ENCODE measurements at regions not wholly inside any gene's neighbourhood (a gene's known extent, or its start where the extent isn't known, plus 50 kb on each side); places are given as distances from the start of the nearest gene placed in this dataset.

DNA sequence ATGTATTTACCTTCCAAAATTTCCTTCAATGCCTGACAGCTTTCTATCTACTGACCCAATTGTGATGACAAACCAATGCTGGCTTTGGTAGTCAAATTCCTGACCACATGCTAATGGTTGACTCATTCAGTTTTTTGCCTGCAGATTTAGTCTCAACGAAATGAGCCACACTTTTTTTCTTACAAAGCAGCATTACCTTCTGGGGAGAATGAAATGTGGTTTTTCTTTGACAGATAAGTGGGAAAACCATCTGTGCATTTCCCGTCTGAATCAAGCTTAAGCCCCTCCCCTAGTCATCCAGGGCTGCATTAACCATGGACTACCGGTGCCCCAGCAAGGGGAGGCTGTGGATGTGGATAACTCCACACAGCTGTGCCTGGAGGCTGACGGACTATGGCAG lies 99.6 kb upstream of the TAF11L2 start:
- DNase-seq (no peak), ATAC-seq (replicated peaks in 1 of 2) (no peak)
- peaks cover 0 to 3% of the 10 kb centered on the region in 2 donors for H3K36me3 Mint-ChIP-seq (ENCODE audit: insufficient read depth in 2 of 2)
- peaks cover 3 to 6% of the 10 kb centered on the region in 2 donors for H3K9me3 Mint-ChIP-seq
- H3K4me3 Mint-ChIP-seq = no peak overlapping the region
- H3K27ac Mint-ChIP-seq = no peak overlapping the region
- H3K4me1 Mint-ChIP-seq (ENCODE audit: low read depth) = no peaks in the 10 kb centered on the region
- no peaks in the 10 kb centered on the region for H3K27me3 Mint-ChIP-seq (ENCODE audit: low read depth)

DNA sequence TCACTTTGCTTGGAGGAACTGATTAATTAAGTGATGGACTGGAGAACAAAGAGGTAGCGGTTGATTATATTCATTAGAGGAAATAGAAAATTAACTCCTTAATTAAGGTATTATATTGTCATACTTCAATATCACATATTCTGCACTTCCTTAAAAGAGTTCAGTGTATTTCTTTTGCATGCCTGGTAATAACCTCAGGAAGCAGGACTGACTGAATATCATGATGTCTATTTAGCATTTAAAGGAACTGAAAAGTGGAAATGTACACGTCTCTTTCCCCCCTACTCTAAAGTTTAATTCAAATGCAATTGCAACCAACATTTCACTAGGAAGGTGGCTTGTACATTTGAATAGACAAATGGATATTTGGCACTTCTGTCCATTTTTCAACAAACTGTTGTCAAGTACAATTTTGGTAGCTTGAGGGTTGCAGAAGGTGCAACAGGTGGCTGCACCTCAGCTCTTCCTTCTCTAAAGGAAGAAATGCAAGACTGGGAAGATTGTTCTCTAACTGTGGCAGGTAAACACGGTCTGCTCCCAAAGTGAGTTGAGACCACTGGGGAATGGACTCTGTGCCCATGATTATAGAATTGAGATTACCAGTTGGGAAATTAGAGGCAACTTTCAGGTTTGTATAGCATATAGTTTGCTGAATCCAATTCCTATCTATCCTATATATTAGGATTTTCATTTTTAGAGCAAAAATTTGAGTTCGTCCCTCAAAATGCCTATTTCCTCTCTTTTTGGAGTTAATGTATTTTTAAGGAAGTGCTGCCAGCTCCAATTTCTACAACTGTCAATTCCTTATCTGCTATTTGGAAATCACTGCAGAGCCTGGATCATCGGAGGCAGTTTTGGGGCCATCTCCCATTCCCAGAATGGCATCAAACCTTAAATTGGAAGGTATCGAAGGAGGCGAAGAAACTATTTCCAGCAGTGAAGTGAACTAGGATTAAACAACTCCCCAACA lies 98.9 kb upstream of the TAF11L2 start:
- Mint-ChIP-seq H3K27me3 (ENCODE audit: low read depth) (no peaks in the 10 kb centered on the region), H3K4me1 (ENCODE audit: low read depth) (no peaks in the 10 kb centered on the region), H3K36me3 (ENCODE audit: insufficient read depth in 2 of 2) (peaks cover 0 to 3% of the 10 kb centered on the region in 2 donors), H3K27ac (no peak overlapping the region), H3K9me3 (peaks cover 3 to 7% of the 10 kb centered on the region in 2 donors), H3K4me3 (no peak overlapping the region)
- ATAC-seq (replicated peaks in 1 of 2) = no peak
- no peak for DNase-seq

DNA sequence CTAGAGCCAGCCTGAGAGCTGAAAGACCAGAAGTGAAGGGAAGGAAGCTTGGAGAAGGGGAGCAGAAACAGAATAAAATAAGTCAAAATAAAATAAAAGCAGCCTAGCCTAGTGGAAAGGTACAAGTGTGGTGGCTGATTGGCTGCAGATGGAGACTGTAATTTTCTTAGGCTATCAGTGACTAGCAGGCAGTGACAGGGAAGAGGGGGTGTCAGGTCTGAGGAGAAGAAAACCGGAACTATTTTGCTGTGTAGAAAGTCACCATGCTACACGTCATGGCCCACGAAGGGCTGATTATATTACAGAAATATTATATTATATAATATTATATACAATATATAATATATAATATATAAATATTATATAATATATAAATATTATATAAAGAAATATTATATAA lies 98.1 kb upstream of the TAF11L2 start:
- Mint-ChIP-seq H3K27ac (no peak overlapping the region), H3K9me3 (peaks cover 3 to 6% of the 10 kb centered on the region in 2 donors), H3K27me3 (ENCODE audit: low read depth) (no peaks in the 10 kb centered on the region), H3K4me3 (no peak overlapping the region), H3K4me1 (ENCODE audit: low read depth) (no peaks in the 10 kb centered on the region), H3K36me3 (ENCODE audit: insufficient read depth in 2 of 2) (peaks cover 0 to 3% of the 10 kb centered on the region in 2 donors)
- no peak for ATAC-seq (replicated peaks in 1 of 2)
- no peak for DNase-seq

DNA sequence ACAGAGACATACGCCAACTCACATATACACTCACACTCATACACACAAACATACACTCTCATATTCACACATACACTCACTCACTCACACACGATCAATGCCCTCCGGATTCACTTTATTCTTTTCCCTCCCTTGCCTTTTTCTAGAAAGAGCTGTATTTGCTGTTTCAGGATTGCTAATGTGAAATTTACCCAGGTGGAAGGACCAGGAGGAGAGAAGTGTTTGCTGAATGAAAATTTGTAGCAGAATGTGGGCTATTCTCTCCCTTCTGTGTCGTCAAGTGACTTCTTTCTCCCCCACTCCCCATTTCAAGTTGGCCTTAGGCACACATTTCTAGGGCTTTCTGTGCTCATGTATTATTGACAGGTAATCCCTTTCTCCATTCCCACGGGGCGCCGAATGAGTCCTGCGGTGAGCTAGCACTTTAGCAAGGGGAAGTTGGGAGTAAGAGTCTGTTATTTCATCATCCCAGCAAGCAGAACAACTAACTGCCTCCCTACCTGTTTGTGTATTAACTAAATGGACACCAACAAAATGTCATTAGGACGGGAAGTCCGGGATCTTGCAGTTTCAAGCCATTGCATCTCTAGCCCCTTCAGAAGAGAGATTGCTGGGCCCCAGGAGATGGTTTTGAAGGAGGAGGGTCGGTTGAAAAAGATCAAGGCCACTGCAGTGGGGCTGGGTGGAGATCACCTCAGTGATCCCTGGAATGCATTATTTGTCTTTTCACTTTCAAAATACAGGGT lies 97.1 kb upstream of the TAF11L2 start:
- Mint-ChIP-seq H3K27me3 (ENCODE audit: low read depth) (no peaks in the 10 kb centered on the region), H3K4me1 (ENCODE audit: low read depth) (no peaks in the 10 kb centered on the region), H3K27ac (no peak overlapping the region), H3K4me3 (no peak overlapping the region), H3K9me3 (peaks cover 3 to 6% of the 10 kb centered on the region in 2 donors), H3K36me3 (ENCODE audit: insufficient read depth in 2 of 2) (peaks cover 0 to 3% of the 10 kb centered on the region in 2 donors)
- DNase-seq = no peak
- no peak for ATAC-seq (replicated peaks in 1 of 2)

DNA sequence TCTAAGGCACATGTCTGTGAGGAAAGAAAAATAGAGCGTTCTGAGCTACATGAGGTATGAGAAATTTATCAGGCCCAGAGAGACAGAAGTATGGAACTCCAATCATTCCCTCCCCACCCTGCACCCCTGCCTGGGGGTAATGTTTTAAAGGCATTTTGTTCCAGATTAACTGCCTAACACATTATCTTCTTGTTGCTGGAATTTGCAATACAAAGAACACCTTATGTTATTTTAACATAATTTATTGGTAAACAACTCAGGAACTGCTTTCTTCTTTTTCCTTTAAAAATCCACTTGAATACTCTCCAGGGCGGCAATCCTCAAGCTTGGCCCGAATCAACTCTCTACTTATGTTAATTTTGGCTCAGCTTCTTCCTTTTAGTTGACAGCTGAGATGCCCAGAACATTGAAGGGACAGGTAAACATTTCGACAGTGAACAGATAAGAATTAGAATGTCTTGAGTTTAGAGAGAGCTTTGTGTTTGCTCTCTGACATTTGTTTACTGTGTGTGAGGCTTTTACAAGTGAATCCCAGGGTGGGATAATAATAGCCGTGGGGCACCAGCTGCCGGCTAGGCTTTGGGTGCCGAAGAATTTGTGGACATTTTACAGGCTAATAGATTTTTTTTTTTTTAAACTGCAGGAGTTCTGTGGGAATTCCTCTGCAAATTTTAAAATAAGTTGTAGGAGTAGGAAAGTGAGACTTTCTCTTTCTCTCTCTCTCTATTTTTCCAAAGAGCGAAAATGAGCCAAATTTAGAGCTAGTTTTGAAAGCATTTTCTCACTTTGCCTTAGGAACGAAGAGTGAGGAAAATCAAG lies 96.4 kb upstream of the TAF11L2 start:
- peaks cover 2 to 4% of the 10 kb centered on the region in 2 donors for H3K9me3 Mint-ChIP-seq
- H3K4me1 Mint-ChIP-seq (ENCODE audit: low read depth) = no peaks in the 10 kb centered on the region
- no peak overlapping the region for H3K4me3 Mint-ChIP-seq
- DNase-seq (no peak), ATAC-seq (replicated peaks in 1 of 2) (no peak)
- H3K36me3 Mint-ChIP-seq (ENCODE audit: insufficient read depth in 2 of 2) = peaks cover 0 to 2% of the 10 kb centered on the region in 2 donors
- no peak overlapping the region for H3K27ac Mint-ChIP-seq
- H3K27me3 Mint-ChIP-seq (ENCODE audit: low read depth) = no peaks in the 10 kb centered on the region

DNA sequence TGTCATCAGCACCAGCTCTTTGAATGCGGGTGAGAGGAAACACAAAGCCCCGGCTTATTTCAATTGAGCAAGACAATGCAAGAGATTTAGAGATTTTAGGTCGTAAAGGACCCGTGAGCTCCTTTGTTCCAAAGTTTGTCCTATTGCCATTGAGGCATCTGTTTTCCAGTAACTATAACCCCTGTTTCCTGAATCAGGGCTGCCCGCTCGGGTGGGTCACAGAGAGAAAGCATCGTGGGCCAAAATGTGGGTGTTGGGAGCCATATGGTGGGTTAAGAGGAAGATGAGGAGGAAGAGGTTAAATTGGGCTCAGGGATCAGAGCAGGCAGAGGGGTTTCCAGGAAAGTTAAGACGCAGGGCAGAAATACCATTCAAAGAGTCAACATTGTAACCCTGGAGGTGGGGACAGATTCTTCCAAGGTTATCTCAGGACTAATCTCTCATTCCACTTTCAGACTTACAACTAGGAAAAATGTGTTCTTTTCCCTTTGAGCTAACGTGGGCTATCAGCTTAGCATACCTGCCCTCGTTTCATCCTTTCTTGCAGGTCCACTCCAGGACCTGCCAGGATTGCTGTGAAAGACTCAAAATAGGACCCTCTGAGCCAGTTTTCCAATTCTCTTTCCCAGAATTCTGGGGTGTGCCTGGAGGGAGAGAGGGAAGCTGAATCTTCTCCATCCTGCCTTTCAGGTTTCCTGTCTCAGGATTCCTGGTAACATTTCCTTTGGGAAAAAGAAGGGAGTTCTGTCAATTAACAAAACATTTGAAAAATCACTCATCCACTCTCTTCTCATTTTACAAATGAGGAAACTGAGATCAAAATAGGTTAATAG lies 95.5 kb upstream of the TAF11L2 start:
- ATAC-seq (replicated peaks in 1 of 2) (no peak), DNase-seq (no peak)
- Mint-ChIP-seq H3K27me3 (ENCODE audit: low read depth) (no peaks in the 10 kb centered on the region), H3K27ac (no peak overlapping the region), H3K4me1 (ENCODE audit: low read depth) (no peaks in the 10 kb centered on the region), H3K9me3 (peaks cover 0 to 2% of the 10 kb centered on the region in 2 donors), H3K4me3 (no peak overlapping the region), H3K36me3 (ENCODE audit: insufficient read depth in 2 of 2) (no peaks in the 10 kb centered on the region)

DNA sequence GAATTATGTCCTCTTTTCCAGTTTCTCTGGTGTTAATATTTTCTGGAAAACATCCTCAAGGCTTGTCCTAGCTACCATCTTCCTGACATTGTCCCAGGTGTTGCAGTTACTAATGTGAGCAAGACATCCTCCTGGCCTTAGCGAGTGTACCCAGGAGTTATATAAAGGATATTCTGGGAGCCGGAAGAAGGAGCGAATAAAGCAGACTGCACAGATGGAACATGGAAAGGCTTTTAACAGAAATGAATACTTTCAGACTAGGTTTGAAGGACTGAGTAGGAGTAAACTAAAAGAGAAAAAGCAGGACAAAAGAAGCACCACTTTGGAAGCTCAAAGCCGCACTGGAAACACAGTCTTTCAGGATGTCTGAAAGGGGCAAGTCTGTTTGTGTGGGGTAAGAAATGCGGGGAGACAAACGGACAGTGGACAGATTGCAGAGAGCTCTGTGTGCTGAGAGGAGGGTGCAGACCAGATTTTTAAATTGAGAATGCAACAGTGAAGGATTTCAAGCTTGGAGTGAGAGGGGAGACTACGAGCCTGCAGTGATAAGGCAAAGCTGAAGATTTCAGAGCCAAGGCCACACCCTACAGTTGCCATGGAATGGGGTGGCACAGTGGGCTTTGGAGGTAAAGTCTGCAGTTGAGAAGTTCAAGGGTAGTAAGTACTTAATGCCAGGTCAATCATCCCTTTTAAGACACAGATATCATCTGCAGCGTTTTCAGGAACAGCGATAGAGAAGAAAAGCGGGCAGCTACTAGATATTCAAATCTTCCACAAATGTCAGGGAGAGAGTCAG lies 94.1 kb upstream of the TAF11L2 start:
- ATAC-seq (replicated peaks in 1 of 2) (no peak), DNase-seq (no peak)
- Mint-ChIP-seq H3K27ac (no peak overlapping the region), H3K4me1 (ENCODE audit: low read depth) (no peaks in the 10 kb centered on the region), H3K36me3 (ENCODE audit: insufficient read depth in 2 of 2) (no peaks in the 10 kb centered on the region), H3K27me3 (ENCODE audit: low read depth) (no peaks in the 10 kb centered on the region), H3K4me3 (no peak overlapping the region), H3K9me3 (peaks cover 0 to 2% of the 10 kb centered on the region in 2 donors)

DNA sequence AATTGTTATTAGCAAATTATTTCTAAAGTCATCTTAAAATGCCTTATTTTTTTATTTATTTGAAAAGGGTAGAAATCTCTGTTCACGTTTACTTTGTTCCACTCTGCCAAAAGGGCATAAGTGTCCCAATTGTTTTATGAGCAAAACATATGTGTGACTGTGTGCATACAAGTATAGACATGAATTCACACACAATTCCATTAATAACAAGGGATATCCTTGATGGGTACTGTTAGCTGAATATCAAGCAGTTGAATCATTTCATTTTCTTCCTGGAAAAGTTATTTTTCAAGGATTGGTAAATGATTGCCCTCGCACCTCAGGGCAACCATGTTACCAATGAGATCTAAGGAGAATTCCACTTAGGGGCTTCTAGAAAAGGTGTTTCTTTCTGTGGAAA lies 92.1 kb upstream of the TAF11L2 start:
- Mint-ChIP-seq H3K36me3 (ENCODE audit: insufficient read depth in 2 of 2) (no peaks in the 10 kb centered on the region), H3K4me1 (ENCODE audit: low read depth) (no peaks in the 10 kb centered on the region), H3K27me3 (ENCODE audit: low read depth) (no peaks in the 10 kb centered on the region), H3K4me3 (no peak overlapping the region), H3K27ac (no peak overlapping the region), H3K9me3 (peaks cover 0 to 2% of the 10 kb centered on the region in 2 donors)
- no peak for ATAC-seq (replicated peaks in 1 of 2)
- no peak for DNase-seq

DNA sequence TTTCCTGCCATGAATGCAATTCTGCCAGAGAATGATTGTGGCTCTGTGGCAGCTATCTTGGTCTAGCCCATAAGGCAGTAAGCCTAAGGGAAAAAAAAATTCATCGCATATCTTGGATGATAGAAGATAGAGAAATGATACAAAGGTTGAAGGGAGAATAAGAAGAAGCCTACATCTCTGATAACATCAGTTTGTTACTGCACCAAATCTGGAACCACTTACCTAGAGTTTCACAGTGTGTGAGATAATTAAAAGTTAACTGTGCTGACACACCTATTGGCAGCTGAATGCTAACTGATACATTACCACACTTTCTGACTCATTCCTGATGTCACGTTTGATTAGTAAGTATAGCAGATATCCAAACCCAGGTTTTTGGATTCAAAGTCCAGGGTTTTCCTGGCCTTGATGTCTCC lies 91.6 kb upstream of the TAF11L2 start:
- no peak for ATAC-seq (replicated peaks in 1 of 2)
- H3K9me3 Mint-ChIP-seq = peaks cover 0 to 2% of the 10 kb centered on the region in 2 donors
- H3K36me3 Mint-ChIP-seq (ENCODE audit: insufficient read depth in 2 of 2) = no peaks in the 10 kb centered on the region
- H3K4me1 Mint-ChIP-seq (ENCODE audit: low read depth) = no peaks in the 10 kb centered on the region
- H3K27me3 Mint-ChIP-seq (ENCODE audit: low read depth) = no peaks in the 10 kb centered on the region
- no peak overlapping the region for H3K4me3 Mint-ChIP-seq
- H3K27ac Mint-ChIP-seq = no peak overlapping the region
- no peak for DNase-seq

DNA sequence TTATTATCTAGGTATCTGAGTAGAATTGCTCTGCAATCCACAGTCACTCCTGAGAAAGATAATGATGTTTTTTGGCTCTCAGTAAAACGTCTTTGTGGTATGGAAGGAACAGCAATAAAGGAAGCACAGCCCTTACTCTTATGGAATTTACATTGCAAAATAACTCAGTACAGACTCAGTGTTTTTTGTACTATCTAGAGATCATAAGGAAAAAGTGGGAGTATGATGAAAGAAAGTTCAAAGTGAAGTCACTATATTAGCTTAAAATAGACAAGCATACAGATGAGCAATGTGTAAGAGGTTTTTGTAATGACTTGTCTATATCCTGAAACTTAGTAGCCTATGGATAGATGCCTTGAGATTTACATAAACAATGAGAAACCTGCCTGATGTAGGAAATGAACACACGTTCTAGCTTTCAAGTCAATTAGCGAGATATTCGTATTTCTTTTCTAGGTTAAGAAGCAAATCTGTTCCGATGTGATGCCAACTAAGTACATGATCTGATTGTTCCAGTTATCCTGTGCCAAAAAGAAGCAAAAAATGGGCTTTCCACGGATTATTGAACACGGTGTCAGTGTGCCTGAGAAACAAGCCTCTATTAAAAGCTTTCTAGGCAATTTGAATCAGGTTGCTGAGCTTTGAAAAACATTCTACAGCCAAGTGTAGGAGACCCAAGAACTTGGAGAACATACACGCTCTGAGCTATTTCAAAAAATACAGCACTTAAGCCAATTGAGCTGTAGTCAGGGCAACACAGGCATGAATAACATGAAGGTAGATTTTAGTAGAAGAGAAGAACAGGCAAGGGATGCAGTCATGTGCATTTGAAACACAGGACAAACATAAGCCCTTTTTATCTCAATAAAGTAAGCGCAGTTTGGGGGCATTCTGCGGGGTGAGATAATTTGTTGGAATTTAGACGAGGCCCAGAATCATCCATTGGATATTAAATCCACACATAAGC lies 86.3 kb upstream of the TAF11L2 start:
- ATAC-seq (replicated peaks in 1 of 2) (no peak), DNase-seq (no peak)
- Mint-ChIP-seq H3K9me3 (no peaks in the 10 kb centered on the region), H3K27me3 (ENCODE audit: low read depth) (no peaks in the 10 kb centered on the region), H3K36me3 (ENCODE audit: insufficient read depth in 2 of 2) (no peaks in the 10 kb centered on the region), H3K4me1 (ENCODE audit: low read depth) (no peaks in the 10 kb centered on the region), H3K27ac (no peak overlapping the region), H3K4me3 (no peak overlapping the region)
